Caco-2 (cell line): ENCODE measurements at regions not wholly inside any gene's neighbourhood (a gene's known extent, or its start where the extent isn't known, plus 50 kb on each side); places are given as distances from the start of the nearest gene placed in this dataset.

Experiments used
- BruUV-seq: library from RNA; stranded (reverse); fragments of 400-500 nt; replicated peaks from 2 replicates; lab custom pipeline; 2021; lab: Mats Ljungman, UMichigan
- CTCF ChIA-PET: fragments of 300-600 bp; sonication (Branson Sonifier 250); formaldehyde crosslinking; loops from one replicate; lab custom pipeline; 2022; ENCODE audit warnings: antibody characterized with exemption; lab: Charles Lee
- POLR2A ChIA-PET: fragments of 300-600 bp; sonication (Branson Sonifier 250); formaldehyde crosslinking; loops from one replicate; lab custom pipeline; 2022; ENCODE audit warnings: antibody characterized with exemption; lab: Charles Lee
- DNase-seq, 2 experiments: peaks; one replicate each; pipeline versions ENCODE4 v3.0.0 to v3.0.0-alpha.2; 2020 to 2022
- H3K27me3 ChIP-seq: replicated peaks from 2 replicates; pipeline ENCODE4 v1.6.0; 2011; ENCODE audit warnings: low read length; ENCODE audit not compliant: control insufficient read depth, insufficient read depth
- H3K36me3 ChIP-seq: 2 replicates; pipeline ENCODE4 v1.5.1; 2011; ENCODE audit warnings: low read length; ENCODE audit not compliant: control insufficient read depth, insufficient read depth
- H3K4me1 ChIP-seq: fragments of 250-450 bp; sonication (Bioruptor Pico); 2 replicates; pipeline ENCODE4 v1.5.1; 2020; ENCODE audit warnings: mild to moderate bottlenecking
- H3K4me3 ChIP-seq: 2 replicates; pipeline ENCODE4 v1.5.1; 2011; ENCODE audit warnings: low read depth, mild to moderate bottlenecking, control low read depth, low read length
- H3K9me3 ChIP-seq: fragments of 250-450 bp; sonication (Bioruptor Pico); 2 replicates; pipeline ENCODE4 v1.5.1; 2020; ENCODE audit warnings: mild to moderate bottlenecking, moderate library complexity
- H3K27ac Mint-ChIP-seq: one replicate; pipeline ENCODE4 v1.8.0; 2022; ENCODE audit warnings: mixed read lengths; ENCODE audit not compliant: unreplicated experiment
- H3K27me3 Mint-ChIP-seq: one replicate; pipeline ENCODE4 v1.8.0; 2022; ENCODE audit warnings: mixed read lengths; ENCODE audit not compliant: insufficient read depth, unreplicated experiment
- H3K36me3 Mint-ChIP-seq: one replicate; pipeline ENCODE4 v1.8.0; 2022; ENCODE audit warnings: mild to moderate bottlenecking, mixed read lengths; ENCODE audit not compliant: insufficient read depth, unreplicated experiment
- H3K4me1 Mint-ChIP-seq: one replicate; pipeline ENCODE4 v1.8.0; 2022; ENCODE audit warnings: low read depth, mixed read lengths; ENCODE audit not compliant: unreplicated experiment
- H3K4me3 Mint-ChIP-seq: one replicate; pipeline ENCODE4 v1.8.0; 2022; ENCODE audit warnings: mild to moderate bottlenecking, moderate library complexity, mixed read lengths; ENCODE audit not compliant: unreplicated experiment
- H3K9me3 Mint-ChIP-seq: one replicate; pipeline ENCODE4 v1.8.0; 2022; ENCODE audit warnings: mixed read lengths; ENCODE audit not compliant: unreplicated experiment
- intact Hi-C: fragments of 100-400 bp; cut with micrococcal nuclease; formaldehyde crosslinking; loops from one replicate; pipeline ENCODE4 v1.10.0; 2022; ENCODE audit not compliant: unreplicated experiment
- TF ChIP-seq, protein P1 (sequence below), 2 experiments: fragments of 200-600 bp in 1 of 2; IDR thresholded peaks; 1 replicate in 1 of 2; 2 replicates in 1 of 2; pipeline versions ENCODE4 v1.5.1 to v1.8.0; 2011 to 2022; ENCODE audit warnings: antibody characterized with exemption in 1 of 2, control low read depth in 1 of 2, inconsistent platforms in 1 of 2, low read depth in 1 of 2, low read length in 1 of 2, mild to moderate bottlenecking in 1 of 2, moderate library complexity in 1 of 2; ENCODE audit not compliant: insufficient read depth in 1 of 2, severe bottlenecking in 1 of 2, unreplicated experiment in 1 of 2

DNA sequence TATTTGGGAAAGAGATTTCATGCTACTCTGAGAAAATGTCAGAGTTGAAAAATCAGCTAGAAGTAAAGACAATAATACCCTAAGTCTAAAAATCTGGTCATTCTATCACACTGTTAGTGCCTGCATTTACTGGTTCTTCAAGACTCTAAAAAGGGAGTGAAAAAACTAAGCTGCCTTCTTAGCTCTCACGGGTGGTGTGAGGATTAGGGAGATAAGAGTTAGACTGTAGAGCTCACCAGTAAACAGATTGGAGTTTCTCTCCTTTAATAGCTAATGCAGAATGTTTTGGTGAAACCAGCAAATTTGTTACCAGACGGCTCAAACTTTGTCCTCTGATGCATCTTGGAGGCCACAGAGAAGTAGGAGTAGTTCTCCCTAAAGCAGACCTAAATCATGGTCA, 135.0 kb upstream of the OTX2 start:
- no peak for DNase-seq
- no peaks in the 10 kb centered on the region for H3K4me1 ChIP-seq
- H3K4me3 ChIP-seq = no peak overlapping the region
- H3K4me1 Mint-ChIP-seq = no peaks in the 10 kb centered on the region
- no peak overlapping the region for H3K4me3 Mint-ChIP-seq
- no TSS peak for BruUV-seq
- intact Hi-C loops = no loop called here
- H3K9me3 ChIP-seq = no peaks in the 10 kb centered on the region
- no peak overlapping the region for H3K27ac Mint-ChIP-seq
- TF ChIP-seq, protein P1, sequence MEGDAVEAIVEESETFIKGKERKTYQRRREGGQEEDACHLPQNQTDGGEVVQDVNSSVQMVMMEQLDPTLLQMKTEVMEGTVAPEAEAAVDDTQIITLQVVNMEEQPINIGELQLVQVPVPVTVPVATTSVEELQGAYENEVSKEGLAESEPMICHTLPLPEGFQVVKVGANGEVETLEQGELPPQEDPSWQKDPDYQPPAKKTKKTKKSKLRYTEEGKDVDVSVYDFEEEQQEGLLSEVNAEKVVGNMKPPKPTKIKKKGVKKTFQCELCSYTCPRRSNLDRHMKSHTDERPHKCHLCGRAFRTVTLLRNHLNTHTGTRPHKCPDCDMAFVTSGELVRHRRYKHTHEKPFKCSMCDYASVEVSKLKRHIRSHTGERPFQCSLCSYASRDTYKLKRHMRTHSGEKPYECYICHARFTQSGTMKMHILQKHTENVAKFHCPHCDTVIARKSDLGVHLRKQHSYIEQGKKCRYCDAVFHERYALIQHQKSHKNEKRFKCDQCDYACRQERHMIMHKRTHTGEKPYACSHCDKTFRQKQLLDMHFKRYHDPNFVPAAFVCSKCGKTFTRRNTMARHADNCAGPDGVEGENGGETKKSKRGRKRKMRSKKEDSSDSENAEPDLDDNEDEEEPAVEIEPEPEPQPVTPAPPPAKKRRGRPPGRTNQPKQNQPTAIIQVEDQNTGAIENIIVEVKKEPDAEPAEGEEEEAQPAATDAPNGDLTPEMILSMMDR (IDR thresholded peaks at IDR 0.05; ENCODE audit: insufficient read depth in 1 of 2, low read depth in 1 of 2, low read length in 1 of 2, severe bottlenecking in 1 of 2, unreplicated experiment in 1 of 2) = no peak
- no peaks in the 10 kb centered on the region for H3K36me3 Mint-ChIP-seq
- peaks cover 6% of the 10 kb centered on the region for H3K9me3 Mint-ChIP-seq
- H3K36me3 ChIP-seq = no peaks in the 10 kb centered on the region
- ChIA-PET POLR2A (no interaction called here), CTCF (no interaction called here)
- H3K27me3 Mint-ChIP-seq = peaks cover 10% of the 10 kb centered on the region
- H3K27me3 ChIP-seq = no peaks in the 10 kb centered on the region

DNA sequence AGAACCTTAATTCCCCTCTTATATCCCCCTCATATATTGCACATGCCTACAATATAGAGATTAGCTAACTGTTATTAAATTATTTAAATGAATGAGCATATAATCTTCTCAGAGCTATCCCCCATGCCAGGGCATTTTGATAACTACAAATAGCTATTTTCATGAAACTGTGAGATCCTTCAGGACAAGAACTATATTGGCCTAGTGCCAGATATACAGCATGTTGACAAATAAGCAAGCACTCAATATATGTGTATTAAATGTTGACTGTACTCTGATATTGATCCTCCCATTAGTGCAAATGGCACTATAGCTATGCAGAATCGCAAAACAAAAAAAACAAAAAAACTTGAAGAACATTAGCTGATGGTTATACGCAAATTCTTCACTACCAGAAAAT, 134.1 kb upstream of the OTX2 start:
- no TSS peak for BruUV-seq
- Histone ChIP-seq H3K36me3 (no peaks in the 10 kb centered on the region), H3K27me3 (no peaks in the 10 kb centered on the region), H3K4me1 (no peaks in the 10 kb centered on the region), H3K9me3 (no peaks in the 10 kb centered on the region), H3K4me3 (no peak overlapping the region)
- H3K9me3 Mint-ChIP-seq = peaks cover 9% of the 10 kb centered on the region
- no peak for DNase-seq
- no peaks in the 10 kb centered on the region for H3K36me3 Mint-ChIP-seq
- TF ChIP-seq, protein P1 (IDR thresholded peaks at IDR 0.05; ENCODE audit: insufficient read depth in 1 of 2, low read depth in 1 of 2, low read length in 1 of 2, severe bottlenecking in 1 of 2, unreplicated experiment in 1 of 2) = no peak
- ChIA-PET CTCF (no interaction called here), POLR2A (no interaction called here)
- H3K27me3 Mint-ChIP-seq = peaks cover 12% of the 10 kb centered on the region
- intact Hi-C loops = no loop called here
- H3K4me1 Mint-ChIP-seq = no peaks in the 10 kb centered on the region
- no peak overlapping the region for H3K27ac Mint-ChIP-seq
- H3K4me3 Mint-ChIP-seq = no peak overlapping the region

DNA sequence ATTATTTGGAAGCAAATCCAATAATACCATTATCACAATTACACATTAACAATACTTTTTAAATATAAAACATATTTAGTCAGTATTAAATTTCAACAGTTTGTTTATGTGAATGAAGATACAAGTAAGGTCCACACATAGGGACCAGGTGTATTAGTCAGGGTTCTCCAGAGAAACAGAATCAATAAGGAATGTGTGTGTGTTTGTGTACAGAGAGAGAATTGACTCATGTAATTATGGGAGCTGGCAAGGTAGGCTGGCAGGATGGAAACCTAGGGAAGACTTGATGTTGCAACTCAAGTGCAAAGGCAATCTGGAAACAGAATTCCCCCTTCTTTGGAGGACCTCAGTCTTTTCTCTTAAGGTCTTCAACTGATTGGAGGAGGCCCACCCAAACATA, 123.2 kb upstream of the OTX2 start:
- peaks cover 15% of the 10 kb centered on the region for H3K27me3 Mint-ChIP-seq
- Histone ChIP-seq H3K4me1 (no peaks in the 10 kb centered on the region), H3K27me3 (no peaks in the 10 kb centered on the region), H3K9me3 (no peaks in the 10 kb centered on the region), H3K36me3 (no peaks in the 10 kb centered on the region), H3K4me3 (no peak overlapping the region)
- H3K27ac Mint-ChIP-seq = no peak overlapping the region
- H3K36me3 Mint-ChIP-seq = no peaks in the 10 kb centered on the region
- no peaks in the 10 kb centered on the region for H3K9me3 Mint-ChIP-seq
- intact Hi-C loops = no loop called here
- TF ChIP-seq, protein P1 (IDR thresholded peaks at IDR 0.05; ENCODE audit: insufficient read depth in 1 of 2, low read depth in 1 of 2, low read length in 1 of 2, severe bottlenecking in 1 of 2, unreplicated experiment in 1 of 2) = no peak
- H3K4me3 Mint-ChIP-seq = no peak overlapping the region
- no TSS peak for BruUV-seq
- no peaks in the 10 kb centered on the region for H3K4me1 Mint-ChIP-seq
- CTCF ChIA-PET = no interaction called here
- no peak for DNase-seq
- POLR2A ChIA-PET = no interaction called here
